Lower leg skin (tissue), 3 donors: ENCODE measurements at regions not wholly inside any gene's neighbourhood (a gene's known extent, or its start where the extent isn't known, plus 50 kb on each side); places are given as distances from the start of the nearest gene placed in this dataset.

ENCODE experiments used
- POLR2A ChIP-seq, 2 donors: fragments of 450-650 bp; IDR thresholded peaks; one replicate each; pipeline ENCODE4 v1.6.1; 2016 to 2017; ENCODE audit warnings: antibody characterized with exemption in 2 of 2, mild to moderate bottlenecking in 1 of 2, moderate library complexity in 1 of 2
- TF ChIP-seq, protein P1 (sequence below), 3 donors: fragments of 450-650 bp; IDR thresholded peaks; one replicate each; pipeline ENCODE4 v1.5.1; 2016; ENCODE audit warnings: antibody characterized with exemption in 3 of 3, mild to moderate bottlenecking in 3 of 3, moderate library complexity in 2 of 3

DNA sequence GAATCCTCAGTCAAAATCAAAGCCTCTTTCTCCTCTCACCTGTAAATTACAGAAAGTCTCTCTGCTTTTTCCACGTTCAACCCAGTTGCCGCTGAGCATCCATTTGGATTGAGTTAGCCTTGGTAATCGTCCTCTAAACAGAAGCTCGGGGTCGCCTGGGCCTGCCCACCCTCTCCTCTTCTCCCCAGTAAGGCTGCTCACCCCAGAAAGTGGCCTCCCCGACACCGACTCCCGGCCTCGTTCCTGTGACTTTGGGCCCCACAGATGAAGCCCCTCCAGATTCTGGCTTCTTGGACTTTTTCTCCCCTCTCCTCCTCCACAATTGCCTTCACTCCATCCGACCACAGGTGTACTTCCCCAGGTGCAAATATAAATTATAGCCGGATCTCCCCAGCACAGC is 1500.0 kb downstream of the BRD1 start:
- TF ChIP-seq, protein P1, sequence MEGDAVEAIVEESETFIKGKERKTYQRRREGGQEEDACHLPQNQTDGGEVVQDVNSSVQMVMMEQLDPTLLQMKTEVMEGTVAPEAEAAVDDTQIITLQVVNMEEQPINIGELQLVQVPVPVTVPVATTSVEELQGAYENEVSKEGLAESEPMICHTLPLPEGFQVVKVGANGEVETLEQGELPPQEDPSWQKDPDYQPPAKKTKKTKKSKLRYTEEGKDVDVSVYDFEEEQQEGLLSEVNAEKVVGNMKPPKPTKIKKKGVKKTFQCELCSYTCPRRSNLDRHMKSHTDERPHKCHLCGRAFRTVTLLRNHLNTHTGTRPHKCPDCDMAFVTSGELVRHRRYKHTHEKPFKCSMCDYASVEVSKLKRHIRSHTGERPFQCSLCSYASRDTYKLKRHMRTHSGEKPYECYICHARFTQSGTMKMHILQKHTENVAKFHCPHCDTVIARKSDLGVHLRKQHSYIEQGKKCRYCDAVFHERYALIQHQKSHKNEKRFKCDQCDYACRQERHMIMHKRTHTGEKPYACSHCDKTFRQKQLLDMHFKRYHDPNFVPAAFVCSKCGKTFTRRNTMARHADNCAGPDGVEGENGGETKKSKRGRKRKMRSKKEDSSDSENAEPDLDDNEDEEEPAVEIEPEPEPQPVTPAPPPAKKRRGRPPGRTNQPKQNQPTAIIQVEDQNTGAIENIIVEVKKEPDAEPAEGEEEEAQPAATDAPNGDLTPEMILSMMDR (IDR thresholded peaks at IDR 0.05): no peak
- no peak for TF ChIP-seq POLR2A (IDR thresholded peaks at IDR 0.05)
